NOMO-1 treated with dmso at 0.1 percent for 144 hours (cell line): ENCODE measurements at regions not wholly inside any gene's neighbourhood (a gene's known extent, or its start where the extent isn't known, plus 50 kb on each side); places are given as distances from the start of the nearest gene placed in this dataset.

ENCODE experiments used
- DNase-seq: peaks from one replicate; lab custom pipeline; 2025; ENCODE audit not compliant: unreplicated experiment; lab: John Stamatoyannopoulos, UW

GRCh38 chr5:116838011-116838536 lies 263.5 kb upstream of the SEMA6A start:
- DNase-seq, result no peak

DNA sequence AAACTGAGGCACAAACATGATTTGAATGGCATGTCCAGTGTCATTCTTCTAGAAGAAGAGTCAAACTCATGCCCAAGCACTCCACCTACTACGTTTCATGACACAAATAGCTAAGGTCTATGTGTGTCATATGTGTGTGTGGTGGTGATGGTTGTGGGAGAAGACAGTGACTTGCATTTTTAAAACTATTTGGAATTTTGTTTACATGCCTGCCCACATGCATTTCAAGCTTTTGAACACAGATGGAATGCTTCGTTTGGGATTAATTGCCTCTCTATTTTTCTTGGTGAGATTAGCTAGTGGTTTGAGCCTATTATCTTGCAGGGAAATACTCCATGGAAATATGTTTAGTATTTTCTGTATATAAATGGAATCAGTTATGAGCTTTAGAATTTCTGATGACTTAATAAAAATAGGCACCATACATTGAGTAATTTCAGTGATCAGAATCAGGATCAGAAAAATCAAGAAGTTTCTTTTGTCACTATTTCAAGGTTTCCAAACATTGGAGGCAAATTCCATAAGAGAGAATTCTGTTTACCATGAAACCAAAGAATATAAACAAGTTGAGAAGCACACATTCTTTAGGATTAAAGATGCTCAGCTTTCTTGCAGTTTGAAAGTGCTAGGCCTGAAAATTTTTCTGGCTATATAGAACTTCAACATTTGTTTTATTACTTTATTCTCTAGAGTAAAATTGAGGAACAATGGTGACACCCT lies 260.3 kb upstream of the SEMA6A start:
- DNase-seq, result no peak

DNA sequence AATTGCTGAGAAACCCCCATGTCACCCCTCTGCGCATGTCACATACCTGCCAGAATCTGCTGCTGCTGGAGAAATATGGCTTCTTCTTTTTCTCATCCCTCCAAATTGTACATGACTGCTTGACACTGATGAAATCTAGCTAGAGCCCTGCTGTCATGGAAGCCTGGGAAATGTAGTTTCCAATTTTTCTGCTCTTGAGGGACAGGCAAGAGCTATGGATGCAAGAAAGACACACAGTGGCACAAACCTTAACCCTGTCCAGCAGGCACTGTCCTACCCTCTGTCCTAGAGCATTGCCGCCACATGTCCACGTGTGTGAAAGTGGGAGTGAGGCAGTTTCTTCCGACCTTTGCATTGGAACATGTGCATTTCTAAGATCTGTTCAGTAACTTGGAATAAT lies 255.5 kb upstream of the SEMA6A start:
- no peak for DNase-seq

- no peak for DNase-seq
Measured at GRCh38 chr5:116827078-116827477, 252.5 kb upstream of the SEMA6A start.

DNA sequence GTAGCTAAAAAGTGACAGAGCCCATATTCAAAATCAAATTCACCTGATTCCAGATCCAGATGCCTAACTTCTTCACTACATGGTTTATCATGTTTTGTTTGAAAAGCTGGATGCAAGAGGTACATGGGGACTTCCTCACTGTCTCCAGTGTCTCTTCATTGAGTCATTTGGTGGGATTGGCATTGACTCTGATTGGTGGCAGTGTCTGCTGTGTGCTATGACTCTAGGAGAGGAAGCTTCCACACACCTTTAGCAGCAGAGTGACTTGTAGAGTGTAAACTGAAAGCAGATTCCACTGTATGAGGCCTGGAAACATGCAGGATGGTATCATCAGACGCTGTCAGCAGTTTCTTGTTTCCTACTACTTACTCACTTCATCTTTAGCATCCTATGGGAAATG lies 250.9 kb upstream of the SEMA6A start:
- no peak for DNase-seq

DNA sequence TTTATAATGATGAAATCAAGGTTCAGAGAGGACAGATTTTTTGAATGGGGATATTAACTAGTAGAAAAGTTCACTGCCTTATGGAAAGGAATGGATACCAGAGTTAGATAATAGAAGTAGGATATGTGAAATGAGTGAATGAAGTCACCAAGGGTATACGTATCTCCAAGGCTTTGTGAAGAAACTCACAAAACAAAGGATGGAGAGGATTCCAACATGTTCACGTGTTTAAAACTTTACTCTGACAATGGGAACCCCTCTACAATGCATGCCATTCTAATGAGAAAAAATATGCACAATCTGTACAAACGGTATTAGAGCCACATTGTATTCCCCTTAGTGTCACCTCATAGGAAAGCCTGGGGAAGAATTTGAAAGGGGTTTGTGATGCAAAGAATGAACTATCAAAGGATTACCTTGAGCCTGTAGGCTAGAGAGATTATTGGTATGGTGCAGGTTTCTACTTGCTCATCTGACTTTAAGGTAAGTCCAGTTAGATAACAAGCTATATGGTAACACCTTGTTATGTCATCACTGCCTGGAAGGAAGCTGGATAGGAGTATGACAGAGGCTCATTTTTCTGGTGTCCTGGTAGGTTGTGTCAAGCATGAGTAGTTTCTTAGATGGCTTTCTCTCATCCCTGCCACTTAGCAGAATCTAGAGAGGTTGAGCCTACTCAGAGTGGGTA lies 250.3 kb upstream of the SEMA6A start:
- no peak for DNase-seq

DNA sequence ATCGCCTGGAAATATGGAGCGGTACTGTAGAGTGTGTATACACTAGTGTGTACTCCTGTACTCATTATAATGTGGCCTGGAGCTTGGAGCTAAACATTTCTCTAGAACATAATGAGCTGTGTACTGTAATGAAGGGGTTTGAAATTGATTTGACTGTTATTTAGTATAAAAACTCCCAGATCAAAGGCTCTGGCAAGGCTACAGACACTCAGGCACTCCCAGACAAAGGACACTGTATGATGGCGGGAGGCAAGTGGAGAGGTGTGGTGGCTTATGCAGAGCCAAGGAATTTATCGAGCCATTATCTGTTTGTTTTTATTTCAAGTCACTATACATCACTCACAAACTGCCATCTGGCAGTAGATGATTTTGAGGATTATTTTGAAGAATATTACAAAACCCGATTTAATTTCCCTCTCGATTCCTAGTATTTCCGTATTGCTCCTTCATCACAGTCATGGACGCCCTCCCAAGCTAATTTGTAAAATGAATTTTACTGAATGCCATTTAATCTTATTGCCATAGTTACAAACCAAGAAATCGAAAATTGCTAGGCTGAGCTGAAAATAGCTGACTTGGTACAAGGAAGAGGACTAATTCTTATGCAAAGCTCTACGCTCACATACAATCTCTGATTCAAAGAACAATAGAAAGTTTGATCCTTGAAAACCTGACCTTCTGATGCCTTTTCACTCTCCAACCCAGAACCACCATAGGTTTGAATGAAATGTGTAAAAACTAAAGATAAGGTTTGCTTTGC lies 240.2 kb upstream of the SEMA6A start:
- no peak for DNase-seq

DNA sequence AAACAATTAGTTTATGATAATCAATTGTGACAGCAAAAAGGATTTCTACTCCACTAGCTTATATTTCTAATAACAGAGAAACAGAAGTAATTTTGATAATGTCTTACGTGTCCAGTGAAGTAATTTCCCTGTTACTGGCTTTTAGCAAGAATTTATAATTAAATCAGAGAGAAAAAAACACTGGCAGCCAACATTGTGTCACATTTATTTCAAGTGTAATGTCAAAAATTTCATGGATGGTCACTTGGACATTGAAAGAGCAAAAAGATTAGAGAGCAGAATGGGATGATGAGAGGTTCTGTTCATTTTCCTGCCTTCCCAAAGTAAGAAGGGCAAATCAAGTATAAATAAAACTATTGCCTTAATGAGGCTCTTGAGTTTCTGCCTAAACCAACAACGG lies 239.3 kb upstream of the SEMA6A start:
- no peak for DNase-seq

DNA sequence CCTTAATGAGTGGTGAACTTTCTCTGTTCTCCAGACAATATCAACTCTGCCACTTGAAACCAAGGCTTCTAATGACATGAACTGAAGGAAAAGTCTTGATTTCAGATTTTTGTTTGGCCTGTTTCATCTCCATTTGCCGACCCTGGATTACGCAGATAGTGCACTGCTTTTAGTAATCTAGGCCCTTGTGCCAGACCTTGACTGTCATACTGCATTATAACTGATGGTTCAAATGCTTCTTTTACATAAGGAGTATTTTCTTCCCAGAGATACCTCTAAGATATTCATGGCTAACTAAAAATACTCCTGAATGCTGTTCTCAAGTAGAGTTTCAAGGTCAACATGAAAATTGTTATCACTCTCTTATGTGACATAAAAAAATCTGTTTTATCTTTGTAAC lies 238.7 kb upstream of the SEMA6A start:
- no peak for DNase-seq

DNA sequence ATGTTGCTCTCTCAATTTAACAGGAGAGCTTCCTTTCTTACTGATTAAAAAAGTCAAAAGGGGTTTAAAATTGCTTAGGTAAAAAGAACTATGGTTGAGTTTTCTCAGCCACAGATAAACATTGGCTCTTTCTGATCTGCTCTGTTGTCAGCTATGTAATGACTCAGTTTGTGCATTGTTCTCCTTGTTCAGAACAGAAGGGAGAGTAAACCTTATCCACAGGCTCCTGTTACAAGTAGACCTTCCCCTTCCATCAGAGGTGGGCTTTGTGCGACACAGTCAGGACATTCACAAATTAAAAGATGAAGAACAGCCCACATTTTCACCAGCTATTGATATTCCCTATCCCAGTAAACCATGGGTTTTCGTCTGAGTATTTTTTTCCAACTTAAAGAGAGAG lies 236.3 kb upstream of the SEMA6A start:
- no peak for DNase-seq

- DNase-seq, result no peak
Measured at GRCh38 chr5:116806836-116807235, 232.2 kb upstream of the SEMA6A start.

DNA sequence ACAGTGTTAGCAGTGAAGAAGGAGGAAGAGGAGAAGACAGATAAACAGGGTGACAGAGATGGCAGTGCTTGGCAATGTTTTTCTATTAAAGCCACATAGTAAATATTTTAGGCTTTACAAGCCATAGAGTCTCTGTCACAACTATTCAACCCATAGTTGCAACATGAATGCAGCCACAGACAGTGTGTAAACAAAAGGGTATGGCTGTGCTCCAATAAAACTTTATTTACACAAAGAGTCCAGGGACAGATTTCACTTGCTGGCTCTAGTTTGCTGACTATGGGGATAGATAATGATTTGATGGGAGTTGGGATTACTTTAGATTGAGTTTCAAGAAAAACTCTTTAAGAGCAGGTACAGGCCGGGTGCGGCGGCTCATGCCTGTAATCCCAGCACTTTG lies 224.8 kb upstream of the SEMA6A start:
- no peak for DNase-seq

- no peak for DNase-seq
Measured at GRCh38 chr5:116795189-116795588, 220.6 kb upstream of the SEMA6A start.

GRCh38 chr5:116789522-116789921 lies 214.9 kb upstream of the SEMA6A start:
- no peak for DNase-seq

DNA sequence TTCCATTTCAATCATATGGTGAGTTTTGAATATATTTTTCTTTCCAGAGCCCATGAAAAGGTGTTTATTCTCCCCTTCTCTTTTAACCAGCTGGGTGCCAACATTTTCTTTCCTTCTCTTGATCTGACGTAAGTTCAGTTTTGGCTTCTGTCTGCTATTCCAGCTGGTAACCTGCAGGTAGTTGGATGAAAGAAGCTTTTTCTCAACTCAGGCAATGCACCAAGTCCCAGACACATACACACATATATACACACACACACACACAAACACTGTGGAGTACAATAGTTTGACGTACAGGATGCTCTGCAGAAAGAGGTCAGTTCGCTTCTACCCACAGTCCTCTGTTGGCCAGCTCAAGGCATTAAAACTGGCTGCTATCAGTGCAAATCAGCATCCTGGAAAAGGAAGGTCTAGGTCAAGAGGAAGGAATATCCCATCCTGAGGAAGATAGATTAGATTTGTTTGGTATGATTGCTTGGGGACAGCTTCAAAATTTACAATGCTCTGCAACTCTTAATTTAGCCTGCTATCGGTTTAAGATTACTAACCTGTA lies 214.3 kb upstream of the SEMA6A start:
- DNase-seq, result no peak

GRCh38 chr5:116787570-116787969 lies 212.9 kb upstream of the SEMA6A start:
- no peak for DNase-seq

DNA sequence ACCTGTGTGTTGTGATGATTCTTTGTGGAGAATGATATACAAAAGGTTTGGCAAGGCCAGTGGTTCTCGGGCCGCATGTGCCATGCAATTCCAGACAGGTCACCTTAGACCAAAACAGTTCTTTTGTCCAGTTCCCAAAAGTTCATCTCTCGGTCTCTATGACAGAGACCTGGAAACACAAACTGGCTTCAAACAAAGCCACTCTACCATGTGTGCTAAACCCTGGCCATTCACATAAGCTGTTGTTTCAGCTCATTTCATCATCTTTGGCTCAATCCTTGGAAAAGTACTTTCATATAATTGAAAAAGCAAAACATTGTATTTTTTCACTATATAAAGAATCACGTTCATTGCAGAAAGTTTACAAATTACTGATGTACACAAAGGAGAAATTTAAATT lies 210.5 kb upstream of the SEMA6A start:
- DNase-seq, result no peak

- DNase-seq, result no peak
Measured at GRCh38 chr5:116779846-116780245, 205.2 kb upstream of the SEMA6A start.

- DNase-seq, result no peak
Measured at GRCh38 chr5:116778651-116779280, 204.1 kb upstream of the SEMA6A start.

DNA sequence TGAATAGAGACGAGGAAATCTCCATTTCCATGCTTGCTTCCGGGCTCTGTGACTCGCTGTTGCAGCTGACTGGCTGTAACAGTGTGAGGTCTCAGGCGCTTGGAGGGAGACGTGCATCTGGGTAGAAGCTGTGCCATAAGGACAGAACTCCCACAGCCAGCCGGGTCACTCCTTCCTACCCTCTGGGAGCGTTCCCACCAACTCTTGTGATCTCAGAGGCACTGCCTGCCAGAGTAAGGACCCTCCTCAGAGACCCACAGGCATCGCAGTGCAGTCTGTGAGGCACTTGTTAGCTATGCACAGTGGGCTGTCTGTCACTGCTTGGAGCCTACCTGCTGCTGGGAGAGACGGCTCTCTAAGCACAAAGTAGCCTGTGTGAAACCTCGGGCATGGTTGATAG lies 203.4 kb upstream of the SEMA6A start:
- no peak for DNase-seq

DNA sequence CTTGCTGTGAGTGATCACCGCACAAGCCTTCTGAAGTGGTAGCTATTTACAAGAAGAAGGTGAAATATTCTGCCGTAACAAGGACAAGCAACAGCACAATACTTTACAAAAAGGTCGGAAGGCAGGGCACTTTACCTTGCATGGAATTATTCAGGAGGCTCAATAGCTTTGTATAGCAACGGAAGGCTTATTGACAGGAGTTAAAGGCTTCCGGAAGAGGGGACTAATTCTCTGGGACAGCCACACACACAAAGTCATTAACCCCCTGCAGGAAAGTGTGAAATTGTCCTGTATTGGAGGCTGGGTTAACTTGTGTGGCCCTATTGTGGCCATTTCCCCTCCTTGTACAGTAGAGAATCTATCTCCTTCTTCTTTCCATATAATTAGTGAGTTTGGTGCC lies 199.3 kb upstream of the SEMA6A start:
- no peak for DNase-seq
